HEK293 (cell line): ENCODE measurements at regions not wholly inside any gene's neighbourhood (a gene's known extent, or its start where the extent isn't known, plus 50 kb on each side); places are given as distances from the start of the nearest gene placed in this dataset.

Experiments
- CTCF ChIA-PET: fragments of 350-600 bp; formaldehyde crosslinking; extraction: SDS; loops from one replicate; lab custom pipeline; 2021; ENCODE audit warnings: antibody characterized with exemption; lab: Yijun Ruan, JAX
- POLR2A ChIA-PET: fragments of 300-600 bp; formaldehyde crosslinking; extraction: SDS; loops from one replicate; lab custom pipeline; 2020; ENCODE audit warnings: antibody characterized with exemption, inconsistent platforms; lab: Yijun Ruan, JAX
- H3K27ac ChIP-seq: fragments of 200-500 bp; sonication (Bioruptor generic); 2 replicates; pipeline ENCODE4 v1.5.1; 2014; ENCODE audit warnings: low read depth, low read length, control low read depth, inconsistent platforms; ENCODE audit errors: extremely low read depth
- H3K36me3 ChIP-seq, 2 experiments: fragments of 200-500 bp in 1 of 2; sonication (Bioruptor generic) in 1 of 2; 1 replicate in 1 of 2; 2 replicates in 1 of 2; pipeline ENCODE4 v1.5.1; 2014 to 2017; ENCODE audit warnings: inconsistent platforms in 2 of 2, low read length in 2 of 2; ENCODE audit not compliant: control insufficient read depth in 2 of 2, insufficient read depth in 1 of 2
- H3K4me1 ChIP-seq: fragments of 200-500 bp; sonication (Bioruptor generic); 2 replicates; pipeline ENCODE4 v1.5.1; 2014; ENCODE audit warnings: mild to moderate bottlenecking, low read length, inconsistent platforms; ENCODE audit not compliant: control insufficient read depth, insufficient read depth
- H3K4me3 ChIP-seq: 2 replicates; pipeline ENCODE4 v1.5.1; 2011; ENCODE audit warnings: low read depth, mild to moderate bottlenecking, control low read depth, low read length, moderate library complexity
- H3K9me3 ChIP-seq: fragments of 200-500 bp; sonication (Bioruptor generic); 2 replicates; pipeline ENCODE4 v1.5.1; 2014; ENCODE audit warnings: low read depth, low read length, inconsistent platforms; ENCODE audit not compliant: control insufficient read depth, insufficient read depth
- INSM2 ChIP-seq: fragments of 450-650 bp; formaldehyde crosslinking; IDR thresholded peaks from 2 replicates; pipeline ENCODE4 v1.5.1; 2016; ENCODE audit warnings: missing biosample characterization, missing genetic modification characterization
- REPIN1 ChIP-seq: fragments of 450-650 bp; formaldehyde crosslinking; IDR thresholded peaks from 2 replicates; pipeline ENCODE4 v1.5.1; 2017; ENCODE audit warnings: missing biosample characterization, missing genetic modification characterization, low read depth
- ZBTB21 ChIP-seq: fragments of 450-650 bp; formaldehyde crosslinking; IDR thresholded peaks from 2 replicates; pipeline ENCODE4 v1.5.1; 2017; ENCODE audit warnings: missing biosample characterization, missing genetic modification characterization
- ZBTB48 ChIP-seq: fragments of 450-650 bp; formaldehyde crosslinking; IDR thresholded peaks from 2 replicates; pipeline ENCODE4 v1.5.1; 2016; ENCODE audit warnings: missing biosample characterization, missing genetic modification characterization
- ZNF112 ChIP-seq: fragments of 450-650 bp; formaldehyde crosslinking; IDR thresholded peaks from 2 replicates; pipeline ENCODE4 v1.5.0; 2017; ENCODE audit warnings: missing biosample characterization, missing genetic modification characterization
- ZNF133 ChIP-seq: fragments of 450-650 bp; formaldehyde crosslinking; IDR thresholded peaks from 2 replicates; pipeline ENCODE4 v1.5.1; 2016; ENCODE audit warnings: missing biosample characterization, missing genetic modification characterization
- ZNF155 ChIP-seq: fragments of 450-650 bp; formaldehyde crosslinking; IDR thresholded peaks from 2 replicates; pipeline ENCODE4 v1.5.1; 2016; ENCODE audit warnings: missing biosample characterization, missing genetic modification characterization
- ZNF223 ChIP-seq: fragments of 450-650 bp; formaldehyde crosslinking; IDR thresholded peaks from 2 replicates; pipeline ENCODE4 v1.5.1; 2016; ENCODE audit warnings: missing biosample characterization, missing genetic modification characterization
- ZNF23 ChIP-seq: fragments of 450-650 bp; formaldehyde crosslinking; IDR thresholded peaks from 2 replicates; pipeline ENCODE4 v1.5.1; 2016; ENCODE audit warnings: missing biosample characterization, missing genetic modification characterization, borderline replicate concordance
- ZNF335 ChIP-seq: fragments of 450-650 bp; formaldehyde crosslinking; conservative IDR thresholded peaks from 2 replicates; pipeline ENCODE4 v1.5.1; 2016; ENCODE audit warnings: missing biosample characterization, missing genetic modification characterization
- ZNF488 ChIP-seq: fragments of 450-650 bp; formaldehyde crosslinking; IDR thresholded peaks from 2 replicates; pipeline ENCODE4 v1.5.1; 2016; ENCODE audit warnings: missing biosample characterization, missing genetic modification characterization
- ZNF560 ChIP-seq: fragments of 450-650 bp; formaldehyde crosslinking; IDR thresholded peaks from 2 replicates; pipeline ENCODE4 v1.5.1; 2017; ENCODE audit warnings: missing biosample characterization, missing genetic modification characterization, borderline replicate concordance
- ZNF626 ChIP-seq: fragments of 450-650 bp; sonication (Bioruptor Pico); formaldehyde crosslinking; IDR thresholded peaks from 2 replicates; pipeline ENCODE4 v1.5.1; 2018; ENCODE audit warnings: missing biosample characterization, missing genetic modification characterization, inconsistent platforms
- ZNF664 ChIP-seq: fragments of 450-650 bp; formaldehyde crosslinking; IDR thresholded peaks from 2 replicates; pipeline ENCODE4 v1.5.1; 2016; ENCODE audit warnings: missing biosample characterization, missing genetic modification characterization
- ZSCAN4 ChIP-seq: fragments of 450-650 bp; formaldehyde crosslinking; IDR thresholded peaks from 2 replicates; pipeline ENCODE4 v1.5.1; 2017; ENCODE audit warnings: missing biosample characterization, missing genetic modification characterization
- ZSCAN5A ChIP-seq: fragments of 450-650 bp; formaldehyde crosslinking; IDR thresholded peaks from 2 replicates; pipeline ENCODE4 v1.5.1; 2016; ENCODE audit warnings: missing biosample characterization, missing genetic modification characterization
- TF ChIP-seq, protein P1 (sequence below): fragments of 450-650 bp; formaldehyde crosslinking; IDR thresholded peaks from 2 replicates; pipeline ENCODE4 v1.5.1; 2017; ENCODE audit warnings: missing biosample characterization, missing genetic modification characterization
- TF ChIP-seq, protein P2 (sequence below): fragments of 450-650 bp; formaldehyde crosslinking; IDR thresholded peaks from 2 replicates; pipeline ENCODE4 v1.5.1; 2017; ENCODE audit warnings: missing biosample characterization, missing genetic modification characterization
- TF ChIP-seq, protein P3 (sequence below): IDR thresholded peaks from 2 replicates; pipeline ENCODE4 v1.6.1; 2011; ENCODE audit warnings: mild to moderate bottlenecking, low read depth, low read length, borderline replicate concordance

- CTCF ChIA-PET = no interaction called here
- POLR2A ChIA-PET = no interaction called here
Measured at GRCh38 chr12:118711185-118711584, 270.2 kb upstream of the SRRM4 start.

More at GRCh38 chr12:118711185-118711584, 270.2 kb upstream of the SRRM4 start:
- no peaks in the 10 kb centered on the region for H3K4me1 ChIP-seq
- TF ChIP-seq ZNF488 (tag by site-specific recombination) (no peak), INSM2 (tag by site-specific recombination) (no peak), ZNF23 (tag by site-specific recombination) (no peak), ZNF133 (tag by site-specific recombination) (no peak), ZNF112 (tag by site-specific recombination) (no peak), ZSCAN4 (tag by site-specific recombination) (no peak), ZBTB21 (tag by site-specific recombination) (no peak), ZBTB48 (tag by site-specific recombination) (no peak), ZNF223 (tag by site-specific recombination) (no peak), ZNF560 (tag by site-specific recombination) (no peak), ZNF664 (no peak), ZSCAN5A (tag by site-specific recombination) (no peak), ZNF626 (tag by site-specific recombination) (no peak), ZNF155 (tag by site-specific recombination) (no peak), ZNF335 (tag by site-specific recombination) (no peak), REPIN1 (tag by site-specific recombination) (no peak)
- TF ChIP-seq, protein P1, sequence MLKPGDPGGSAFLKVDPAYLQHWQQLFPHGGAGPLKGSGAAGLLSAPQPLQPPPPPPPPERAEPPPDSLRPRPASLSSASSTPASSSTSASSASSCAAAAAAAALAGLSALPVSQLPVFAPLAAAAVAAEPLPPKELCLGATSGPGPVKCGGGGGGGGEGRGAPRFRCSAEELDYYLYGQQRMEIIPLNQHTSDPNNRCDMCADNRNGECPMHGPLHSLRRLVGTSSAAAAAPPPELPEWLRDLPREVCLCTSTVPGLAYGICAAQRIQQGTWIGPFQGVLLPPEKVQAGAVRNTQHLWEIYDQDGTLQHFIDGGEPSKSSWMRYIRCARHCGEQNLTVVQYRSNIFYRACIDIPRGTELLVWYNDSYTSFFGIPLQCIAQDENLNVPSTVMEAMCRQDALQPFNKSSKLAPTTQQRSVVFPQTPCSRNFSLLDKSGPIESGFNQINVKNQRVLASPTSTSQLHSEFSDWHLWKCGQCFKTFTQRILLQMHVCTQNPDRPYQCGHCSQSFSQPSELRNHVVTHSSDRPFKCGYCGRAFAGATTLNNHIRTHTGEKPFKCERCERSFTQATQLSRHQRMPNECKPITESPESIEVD (tag by site-specific recombination) = no peak
- TF ChIP-seq, protein P2, sequence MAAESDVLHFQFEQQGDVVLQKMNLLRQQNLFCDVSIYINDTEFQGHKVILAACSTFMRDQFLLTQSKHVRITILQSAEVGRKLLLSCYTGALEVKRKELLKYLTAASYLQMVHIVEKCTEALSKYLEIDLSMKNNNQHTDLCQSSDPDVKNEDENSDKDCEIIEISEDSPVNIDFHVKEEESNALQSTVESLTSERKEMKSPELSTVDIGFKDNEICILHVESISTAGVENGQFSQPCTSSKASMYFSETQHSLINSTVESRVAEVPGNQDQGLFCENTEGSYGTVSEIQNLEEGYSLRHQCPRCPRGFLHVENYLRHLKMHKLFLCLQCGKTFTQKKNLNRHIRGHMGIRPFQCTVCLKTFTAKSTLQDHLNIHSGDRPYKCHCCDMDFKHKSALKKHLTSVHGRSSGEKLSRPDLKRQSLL (tag by site-specific recombination) = no peak
- TF ChIP-seq, protein P3, sequence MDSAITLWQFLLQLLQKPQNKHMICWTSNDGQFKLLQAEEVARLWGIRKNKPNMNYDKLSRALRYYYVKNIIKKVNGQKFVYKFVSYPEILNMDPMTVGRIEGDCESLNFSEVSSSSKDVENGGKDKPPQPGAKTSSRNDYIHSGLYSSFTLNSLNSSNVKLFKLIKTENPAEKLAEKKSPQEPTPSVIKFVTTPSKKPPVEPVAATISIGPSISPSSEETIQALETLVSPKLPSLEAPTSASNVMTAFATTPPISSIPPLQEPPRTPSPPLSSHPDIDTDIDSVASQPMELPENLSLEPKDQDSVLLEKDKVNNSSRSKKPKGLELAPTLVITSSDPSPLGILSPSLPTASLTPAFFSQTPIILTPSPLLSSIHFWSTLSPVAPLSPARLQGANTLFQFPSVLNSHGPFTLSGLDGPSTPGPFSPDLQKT = no peak
- H3K36me3 ChIP-seq = no peaks in the 10 kb centered on the region
- no peak overlapping the region for H3K27ac ChIP-seq
- no peaks in the 10 kb centered on the region for H3K9me3 ChIP-seq
- no peak overlapping the region for H3K4me3 ChIP-seq
